ENCODE measurements at regions not wholly inside any gene's neighbourhood (a gene's known extent, or its start where the extent isn't known, plus 50 kb on each side); places are given as distances from the start of the nearest gene placed in this dataset.

GRCh38 chr18:28946471-28946870, 769.5 kb upstream of the CDH2 start:
- no peaks in the 10 kb centered on the region for H3K9me3 ChIP-seq (ENCODE audit: insufficient read depth, low read depth, low read length)
- H4K20me1 ChIP-seq (ENCODE audit: insufficient read depth, low read length, poor library complexity, severe bottlenecking), result no peaks in the 10 kb centered on the region
- H2AFZ ChIP-seq (ENCODE audit: low read length), result no peak overlapping the region
- TF ChIP-seq EZH2phosphoT487 (IDR thresholded peaks at IDR 0.05; ENCODE audit: borderline replicate concordance), result no peak
- TF ChIP-seq CTCF (conservative IDR thresholded peaks at IDR 0.05; ENCODE audit: low read length), result no peak
- H3K9me2 ChIP-seq (replicated peaks; ENCODE audit: low read depth, low read length), result no peaks in the 10 kb centered on the region
- no peak overlapping the region for H3K9ac ChIP-seq (ENCODE audit: low read depth, low read length, poor library complexity, severe bottlenecking)
- H3K4me3 ChIP-seq (ENCODE audit: low read length, poor library complexity, severe bottlenecking), result no peak overlapping the region
- no peaks in the 10 kb centered on the region for H3K4me1 ChIP-seq (ENCODE audit: insufficient read depth, low read length, poor library complexity, severe bottlenecking)
- H3K4me2 ChIP-seq (ENCODE audit: low read depth, low read length, poor library complexity, severe bottlenecking), result no peak overlapping the region
- no peaks in the 10 kb centered on the region for H3K79me2 ChIP-seq (ENCODE audit: insufficient read depth, low read length)
- no peaks in the 10 kb centered on the region for H3F3A ChIP-seq (ENCODE audit: low read depth)
- no peaks in the 10 kb centered on the region for H3K27me3 ChIP-seq (ENCODE audit: insufficient read depth, low read length, poor library complexity, severe bottlenecking)
- H3K36me3 ChIP-seq (ENCODE audit: insufficient read depth, low read length), result no peaks in the 10 kb centered on the region

GRCh38 chr18:28922936-28923335, 746.0 kb upstream of the CDH2 start:
- no peak overlapping the region for H3K4me3 ChIP-seq (ENCODE audit: low read length, poor library complexity, severe bottlenecking)
- H3K27me3 ChIP-seq (ENCODE audit: insufficient read depth, low read length, poor library complexity, severe bottlenecking), result no peaks in the 10 kb centered on the region
- H3F3A ChIP-seq (ENCODE audit: low read depth), result no peaks in the 10 kb centered on the region
- no peak overlapping the region for H3K4me2 ChIP-seq (ENCODE audit: low read depth, low read length, poor library complexity, severe bottlenecking)
- H3K9ac ChIP-seq (ENCODE audit: low read depth, low read length, poor library complexity, severe bottlenecking), result no peak overlapping the region
- H3K4me1 ChIP-seq (ENCODE audit: insufficient read depth, low read length, poor library complexity, severe bottlenecking), result no peaks in the 10 kb centered on the region
- no peaks in the 10 kb centered on the region for H3K79me2 ChIP-seq (ENCODE audit: insufficient read depth, low read length)
- no peaks in the 10 kb centered on the region for H3K9me2 ChIP-seq (replicated peaks; ENCODE audit: low read depth, low read length)
- TF ChIP-seq EZH2phosphoT487 (IDR thresholded peaks at IDR 0.05; ENCODE audit: borderline replicate concordance) (no peak), CTCF (conservative IDR thresholded peaks at IDR 0.05; ENCODE audit: low read length) (no peak)
- H4K20me1 ChIP-seq (ENCODE audit: insufficient read depth, low read length, poor library complexity, severe bottlenecking), result no peaks in the 10 kb centered on the region
- H2AFZ ChIP-seq (ENCODE audit: low read length), result no peak overlapping the region
- no peaks in the 10 kb centered on the region for H3K36me3 ChIP-seq (ENCODE audit: insufficient read depth, low read length)
- H3K9me3 ChIP-seq (ENCODE audit: insufficient read depth, low read depth, low read length), result no peaks in the 10 kb centered on the region

- no peak overlapping the region for H3K9ac ChIP-seq (ENCODE audit: low read depth, low read length, poor library complexity, severe bottlenecking)
These were observed 739.5 kb upstream of the CDH2 start for GRCh38 chr18:28916456-28916855.

More at GRCh38 chr18:28916456-28916855, 739.5 kb upstream of the CDH2 start:
- Histone ChIP-seq H3F3A (ENCODE audit: low read depth) (no peaks in the 10 kb centered on the region), H2AFZ (ENCODE audit: low read length) (no peak overlapping the region), H3K4me2 (ENCODE audit: low read depth, low read length, poor library complexity, severe bottlenecking) (no peak overlapping the region), H3K36me3 (ENCODE audit: insufficient read depth, low read length) (no peaks in the 10 kb centered on the region), H3K4me3 (ENCODE audit: low read length, poor library complexity, severe bottlenecking) (no peak overlapping the region), H3K9me3 (ENCODE audit: insufficient read depth, low read depth, low read length) (no peaks in the 10 kb centered on the region; the same call in 1 of the 2 replicates), H3K27me3 (ENCODE audit: insufficient read depth, low read length, poor library complexity, severe bottlenecking) (no peaks in the 10 kb centered on the region), H4K20me1 (ENCODE audit: insufficient read depth, low read length, poor library complexity, severe bottlenecking) (no peaks in the 10 kb centered on the region), H3K4me1 (ENCODE audit: insufficient read depth, low read length, poor library complexity, severe bottlenecking) (no peaks in the 10 kb centered on the region), H3K9me2 (replicated peaks; ENCODE audit: low read depth, low read length) (no peaks in the 10 kb centered on the region), H3K79me2 (ENCODE audit: insufficient read depth, low read length) (no peaks in the 10 kb centered on the region)
- no peak for TF ChIP-seq CTCF (conservative IDR thresholded peaks at IDR 0.05; ENCODE audit: low read length)
- no peak for TF ChIP-seq EZH2phosphoT487 (IDR thresholded peaks at IDR 0.05; ENCODE audit: borderline replicate concordance)
